Inflammatory macrophage treated with lipopolysaccharide for 4 hours (primary cell): ENCODE measurements at regions not wholly inside any gene's neighbourhood (a gene's known extent, or its start where the extent isn't known, plus 50 kb on each side); places are given as distances from the start of the nearest gene placed in this dataset.
A peak's percentile ranks its signal among the peaks of the same experiment; 100 is the strongest.
"Not testable (repeated sequence)": the region's sequence is repeated elsewhere in the genome, so short reads cannot be mapped to it uniquely, and the experiment has no call there.

ENCODE experiments used
- DNase-seq: peaks from one replicate; pipeline ENCODE4 v3.0.0-alpha.2; 2020

GRCh38 chr1:234837713-234838112 lies 227.7 kb upstream of the IRF2BP2 start:
- DNase-seq, result no peak

GRCh38 chr1:234836776-234837357 lies 226.9 kb upstream of the IRF2BP2 start:
- no peak for DNase-seq

GRCh38 chr1:234836045-234836681 lies 226.2 kb upstream of the IRF2BP2 start:
- DNase-seq, result peak; percentile 89

GRCh38 chr1:234835239-234835638 lies 225.3 kb upstream of the IRF2BP2 start:
- no peak for DNase-seq

- DNase-seq, result no peak
Measured at GRCh38 chr1:234833646-234834045, 223.7 kb upstream of the IRF2BP2 start.

GRCh38 chr1:234833118-234833517 lies 223.1 kb upstream of the IRF2BP2 start:
- no peak for DNase-seq

- DNase-seq, result no peak
Measured at GRCh38 chr1:234827656-234828055, 217.7 kb upstream of the IRF2BP2 start.

- DNase-seq, result no peak
Measured at GRCh38 chr1:234827181-234827580, 217.2 kb upstream of the IRF2BP2 start.

- no peak for DNase-seq
Measured at GRCh38 chr1:234826352-234826751, 216.4 kb upstream of the IRF2BP2 start.

- DNase-seq, result no peak
Measured at GRCh38 chr1:234825498-234826165, 215.7 kb upstream of the IRF2BP2 start.

GRCh38 chr1:234824836-234825235 lies 214.9 kb upstream of the IRF2BP2 start:
- DNase-seq, result not testable (repeated sequence)

- DNase-seq, result no peak
Measured at GRCh38 chr1:234823191-234824176, 213.5 kb upstream of the IRF2BP2 start.

GRCh38 chr1:234821840-234822239 lies 211.9 kb upstream of the IRF2BP2 start:
- DNase-seq, result no peak

GRCh38 chr1:234820597-234820996 lies 210.6 kb upstream of the IRF2BP2 start:
- no peak for DNase-seq

- not testable (repeated sequence) for DNase-seq
Measured at GRCh38 chr1:234819845-234820244, 209.9 kb upstream of the IRF2BP2 start.

GRCh38 chr1:234818040-234818387 lies 208.0 kb upstream of the IRF2BP2 start:
- DNase-seq, result not testable (repeated sequence)

- DNase-seq, result not testable (repeated sequence)
Measured at GRCh38 chr1:234817313-234818039, 207.5 kb upstream of the IRF2BP2 start.

GRCh38 chr1:234816864-234817263 lies 206.9 kb upstream of the IRF2BP2 start:
- DNase-seq, result not testable (repeated sequence)

GRCh38 chr1:234816186-234816851 lies 206.3 kb upstream of the IRF2BP2 start:
- not testable (repeated sequence) for DNase-seq

- DNase-seq, result not testable (repeated sequence)
Measured at GRCh38 chr1:234815295-234815815, 205.4 kb upstream of the IRF2BP2 start.

- DNase-seq, result not testable (repeated sequence)
Measured at GRCh38 chr1:234814235-234814634, 204.3 kb upstream of the IRF2BP2 start.
